ENCODE measurements at regions not wholly inside any gene's neighbourhood (a gene's known extent, or its start where the extent isn't known, plus 50 kb on each side); places are given as distances from the start of the nearest gene placed in this dataset.

DNA sequence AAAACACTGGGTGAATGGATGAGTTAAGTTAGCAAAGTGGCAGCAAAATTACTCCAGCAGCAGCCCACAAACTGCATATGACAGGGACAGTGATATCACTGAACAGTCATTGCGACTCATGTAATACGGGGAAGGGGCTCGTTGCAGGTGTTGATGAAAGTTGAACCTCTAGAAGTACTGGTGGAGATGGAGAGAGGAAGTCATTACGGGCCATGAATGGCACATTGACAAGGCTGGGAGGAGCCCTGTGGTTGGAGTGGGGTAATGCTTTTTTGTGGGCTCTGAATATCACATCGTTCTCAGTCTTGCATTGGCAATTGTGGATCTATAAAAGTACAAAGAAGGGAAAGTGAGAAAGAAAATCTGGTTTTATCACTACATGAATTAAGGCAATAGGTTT is 278.1 kb downstream of the ZPLD1 start:
- TF ChIP-seq, protein P1, sequence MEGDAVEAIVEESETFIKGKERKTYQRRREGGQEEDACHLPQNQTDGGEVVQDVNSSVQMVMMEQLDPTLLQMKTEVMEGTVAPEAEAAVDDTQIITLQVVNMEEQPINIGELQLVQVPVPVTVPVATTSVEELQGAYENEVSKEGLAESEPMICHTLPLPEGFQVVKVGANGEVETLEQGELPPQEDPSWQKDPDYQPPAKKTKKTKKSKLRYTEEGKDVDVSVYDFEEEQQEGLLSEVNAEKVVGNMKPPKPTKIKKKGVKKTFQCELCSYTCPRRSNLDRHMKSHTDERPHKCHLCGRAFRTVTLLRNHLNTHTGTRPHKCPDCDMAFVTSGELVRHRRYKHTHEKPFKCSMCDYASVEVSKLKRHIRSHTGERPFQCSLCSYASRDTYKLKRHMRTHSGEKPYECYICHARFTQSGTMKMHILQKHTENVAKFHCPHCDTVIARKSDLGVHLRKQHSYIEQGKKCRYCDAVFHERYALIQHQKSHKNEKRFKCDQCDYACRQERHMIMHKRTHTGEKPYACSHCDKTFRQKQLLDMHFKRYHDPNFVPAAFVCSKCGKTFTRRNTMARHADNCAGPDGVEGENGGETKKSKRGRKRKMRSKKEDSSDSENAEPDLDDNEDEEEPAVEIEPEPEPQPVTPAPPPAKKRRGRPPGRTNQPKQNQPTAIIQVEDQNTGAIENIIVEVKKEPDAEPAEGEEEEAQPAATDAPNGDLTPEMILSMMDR (IDR thresholded peaks at IDR 0.05): no peak
- TF ChIP-seq POLR2A (IDR thresholded peaks at IDR 0.05): no peak
